ENCODE measurements at regions not wholly inside any gene's neighbourhood (a gene's known extent, or its start where the extent isn't known, plus 50 kb on each side); places are given as distances from the start of the nearest gene placed in this dataset.
"Not testable (repeated sequence)": the region's sequence is repeated elsewhere in the genome, so short reads cannot be mapped to it uniquely, and the experiment has no call there.

DNA sequence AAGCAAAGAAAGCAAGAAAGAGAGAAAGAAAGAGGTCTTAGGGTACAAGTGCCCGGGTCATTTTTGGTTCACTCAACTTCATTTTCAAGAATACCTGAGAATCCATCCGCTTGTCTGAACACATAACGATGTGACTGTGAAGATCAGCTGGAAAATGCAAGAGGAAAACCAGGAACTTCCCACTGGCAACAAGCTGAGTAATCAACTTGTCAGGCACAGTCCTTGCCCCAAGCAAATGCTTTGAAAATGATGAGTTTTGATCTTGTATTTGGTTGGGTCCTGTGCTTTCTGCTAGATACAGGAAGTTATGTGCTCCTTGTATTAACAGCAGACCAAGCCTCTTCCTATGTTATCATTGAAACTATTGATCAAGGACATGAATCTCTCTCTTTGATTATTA lies 239.1 kb downstream of the ASMT start:
- DNase-seq, result no peak

DNA sequence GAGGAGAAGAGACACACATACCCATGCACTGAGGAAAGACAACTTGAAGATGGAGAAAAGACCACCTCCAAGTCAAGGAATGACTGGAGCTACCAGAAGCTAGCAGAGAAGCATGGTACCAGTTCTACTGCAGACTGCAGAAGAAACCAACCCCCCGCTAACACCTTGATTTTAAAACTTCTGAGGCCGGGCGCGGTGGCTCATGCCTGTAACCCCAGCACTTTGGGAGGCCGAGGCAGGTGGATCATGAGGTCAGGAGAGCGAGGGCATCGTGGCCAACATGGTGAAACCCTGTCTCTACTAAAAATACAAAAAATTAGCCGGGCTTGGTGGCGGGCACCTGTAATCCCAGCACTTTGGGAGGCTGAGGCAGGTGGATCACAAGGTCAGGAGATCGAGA lies 240.0 kb downstream of the ASMT start:
- DNase-seq, result not testable (repeated sequence)

DNA sequence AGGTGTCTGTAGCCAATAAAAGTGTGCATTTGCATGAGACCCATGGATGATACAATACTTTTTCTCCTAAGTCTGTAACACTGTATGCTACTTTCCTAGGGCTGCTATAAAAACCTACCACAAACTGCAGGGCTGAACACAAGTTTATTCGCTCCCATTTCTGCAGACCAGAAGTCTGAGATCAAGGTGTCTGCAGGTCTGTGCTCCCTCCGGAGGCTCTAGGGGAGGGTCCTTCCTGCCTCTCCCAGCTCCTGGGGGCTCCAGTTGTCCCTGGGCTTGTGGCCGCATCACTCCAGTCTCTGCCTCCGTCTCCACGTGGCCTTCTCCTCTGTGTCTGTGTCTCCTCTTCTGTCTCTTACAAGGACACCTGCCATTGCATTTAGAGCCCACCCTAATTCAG lies 244.4 kb downstream of the ASMT start:
- not testable (repeated sequence) for DNase-seq

DNA sequence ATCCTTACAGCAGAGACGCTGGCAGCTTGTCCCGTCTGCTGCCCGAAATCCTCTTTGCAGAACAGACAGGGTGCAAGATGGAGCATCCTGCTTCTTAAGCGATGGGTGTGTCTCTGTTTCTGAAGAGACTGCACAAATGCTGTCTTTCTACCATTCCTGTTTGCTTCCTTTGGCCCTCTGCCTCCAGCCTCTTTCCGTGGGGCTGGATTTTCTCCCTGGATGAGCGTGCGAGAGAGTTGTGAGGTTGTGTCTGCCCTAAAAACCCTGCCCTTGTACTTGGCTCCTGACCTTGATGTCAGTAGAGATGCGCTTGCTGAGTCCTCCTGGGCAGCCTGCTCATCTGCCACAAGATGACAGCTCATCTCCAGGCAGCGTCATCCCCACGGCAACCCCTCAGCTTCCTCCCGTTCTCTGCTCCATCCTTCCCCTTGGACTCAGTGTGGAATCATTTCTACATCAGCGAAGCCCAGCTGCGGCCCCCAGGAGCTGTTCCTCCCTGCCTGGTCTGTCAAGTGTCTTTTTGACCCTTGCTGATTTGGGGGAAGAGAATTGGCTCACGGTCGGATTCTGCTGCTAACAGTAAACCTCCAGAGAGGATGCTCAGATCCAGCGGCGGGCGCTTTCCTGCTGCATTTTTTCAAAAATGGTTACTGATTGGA lies 246.2 kb downstream of the ASMT start:
- DNase-seq, result no peak

DNA sequence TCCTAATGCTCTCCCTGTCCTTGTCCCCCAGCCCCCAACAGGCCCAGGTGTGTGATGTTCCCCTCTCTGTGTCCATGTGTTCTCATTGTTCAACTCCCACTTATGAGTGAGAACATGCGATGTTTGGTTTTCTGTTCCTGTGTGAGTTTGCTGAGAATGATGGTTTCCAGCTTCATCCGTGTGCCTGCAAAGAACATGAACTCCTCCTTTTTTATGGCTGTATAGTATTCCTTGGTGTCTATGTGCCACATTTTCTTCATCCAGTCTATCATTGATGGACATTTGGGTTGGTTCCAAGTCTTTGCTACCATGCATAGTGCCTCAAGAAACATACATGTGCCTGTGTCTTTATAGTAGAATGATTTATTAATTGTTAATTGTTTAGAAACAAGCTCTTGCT lies 249.1 kb downstream of the ASMT start:
- not testable (repeated sequence) for DNase-seq

DNA sequence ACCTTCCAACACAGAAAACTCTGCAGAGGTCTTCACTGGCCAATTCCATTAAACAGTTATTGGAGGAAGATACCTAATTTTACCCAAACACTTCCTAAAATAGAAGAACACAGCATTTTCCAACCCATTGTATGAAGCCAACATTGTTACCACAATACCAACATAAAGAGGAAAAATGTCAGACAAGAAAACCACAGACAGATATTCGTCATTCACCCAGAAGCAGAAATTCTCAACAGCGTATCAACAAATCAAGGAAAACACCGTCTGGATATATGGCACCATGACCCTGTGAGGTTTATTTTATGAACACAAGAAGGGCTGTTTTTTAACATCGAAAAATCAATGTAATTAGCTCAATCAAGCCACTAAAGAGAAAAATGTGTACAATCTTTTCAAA lies 255.6 kb downstream of the ASMT start:
- DNase-seq, result no peak

DNA sequence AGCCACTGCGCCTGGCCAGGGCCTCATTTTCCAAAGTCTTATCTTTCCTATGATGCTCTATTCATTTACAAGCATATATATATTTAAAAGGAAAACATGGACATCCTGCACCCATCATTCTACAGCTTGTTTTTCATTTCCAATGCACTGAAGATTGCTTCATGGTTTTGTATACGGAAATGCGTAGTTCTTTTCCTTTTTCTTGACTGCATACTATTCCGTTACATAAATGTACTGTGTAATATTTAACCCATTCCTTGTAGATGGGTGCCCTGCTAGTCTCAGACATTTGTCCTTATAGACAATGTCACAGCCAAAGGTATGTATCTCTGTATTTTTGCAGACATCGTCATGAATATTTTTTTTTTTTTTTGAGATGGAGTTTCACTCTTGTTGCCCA lies 257.0 kb downstream of the ASMT start:
- DNase-seq, result no peak

DNA sequence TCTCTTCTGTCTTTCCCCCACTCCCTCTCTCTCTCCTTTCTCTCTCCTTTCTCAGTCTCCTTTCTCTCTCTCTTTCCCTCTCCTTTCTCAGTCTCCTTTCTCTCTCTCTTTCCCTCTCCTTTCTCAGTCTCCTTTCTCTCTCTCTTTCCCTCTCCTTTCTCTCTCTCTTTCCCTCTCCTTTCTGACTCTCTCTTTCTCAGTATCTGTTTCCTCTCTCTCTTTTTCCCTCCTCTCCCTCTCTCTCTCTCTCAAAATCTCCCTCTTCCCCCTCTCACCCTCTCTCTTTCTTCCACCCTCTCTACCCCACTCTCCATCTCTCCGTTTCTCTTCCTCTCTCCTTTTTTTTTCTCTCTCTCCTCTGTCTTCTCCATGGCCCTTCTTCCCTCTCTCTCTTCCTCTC lies 258.8 kb downstream of the ASMT start:
- no peak for DNase-seq

DNA sequence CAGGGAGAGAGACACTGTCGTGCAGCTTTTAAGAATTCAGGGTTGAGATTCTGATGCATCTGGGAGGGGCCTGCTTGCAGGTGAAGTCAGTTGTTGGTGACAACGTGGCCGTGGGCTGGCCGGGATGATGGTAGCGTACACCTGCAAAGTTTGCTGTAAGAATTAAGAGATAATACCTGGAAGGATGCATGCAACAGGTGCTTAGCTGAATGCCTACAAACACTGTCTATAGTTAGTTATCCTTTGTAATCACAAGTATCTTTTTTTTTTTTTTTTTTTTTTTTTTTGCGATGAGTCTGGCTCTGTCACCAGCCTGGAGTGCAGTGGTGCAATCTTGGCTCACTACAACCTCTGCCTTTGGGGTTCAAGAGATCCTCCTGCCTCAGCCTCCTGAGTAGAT lies 259.6 kb downstream of the ASMT start:
- no peak for DNase-seq

DNA sequence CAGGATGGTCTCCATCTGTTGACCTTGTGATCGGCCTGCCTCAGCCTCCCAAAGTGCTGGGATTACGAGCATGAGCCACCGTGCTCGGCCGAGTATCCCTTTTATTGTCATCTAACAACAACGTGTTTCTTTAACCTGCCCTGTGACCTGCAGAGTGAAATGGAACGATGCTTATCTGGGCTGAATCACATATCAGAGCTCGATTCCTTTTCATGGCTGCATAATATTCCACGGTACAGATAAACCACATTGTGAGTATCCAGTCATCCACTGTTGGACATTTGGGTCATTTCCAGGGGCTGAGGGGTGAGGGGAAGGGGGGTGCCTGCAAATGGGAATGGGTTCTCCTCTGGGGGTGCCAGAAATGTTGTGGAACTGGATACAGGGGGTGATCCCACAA lies 260.0 kb downstream of the ASMT start:
- no peak for DNase-seq

DNA sequence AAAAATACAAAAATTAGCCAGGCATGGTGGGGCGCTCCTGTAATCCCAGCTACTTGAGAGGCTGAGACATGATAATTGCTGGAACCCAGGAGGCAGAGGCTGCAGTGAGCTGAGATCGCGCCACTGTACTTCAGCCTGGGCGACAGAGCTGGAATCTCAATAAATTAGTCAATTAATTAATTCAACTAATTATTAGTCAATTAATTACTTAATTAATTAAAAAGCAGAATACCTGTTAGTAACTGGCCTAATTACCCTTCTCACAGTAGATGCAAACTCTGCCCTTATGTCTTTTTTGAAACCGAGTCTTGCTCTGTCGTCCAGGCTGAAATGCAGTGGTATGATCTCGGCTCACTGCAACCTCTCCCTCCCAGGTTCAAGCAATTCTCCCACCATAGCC lies 261.2 kb downstream of the ASMT start:
- no peak for DNase-seq

DNA sequence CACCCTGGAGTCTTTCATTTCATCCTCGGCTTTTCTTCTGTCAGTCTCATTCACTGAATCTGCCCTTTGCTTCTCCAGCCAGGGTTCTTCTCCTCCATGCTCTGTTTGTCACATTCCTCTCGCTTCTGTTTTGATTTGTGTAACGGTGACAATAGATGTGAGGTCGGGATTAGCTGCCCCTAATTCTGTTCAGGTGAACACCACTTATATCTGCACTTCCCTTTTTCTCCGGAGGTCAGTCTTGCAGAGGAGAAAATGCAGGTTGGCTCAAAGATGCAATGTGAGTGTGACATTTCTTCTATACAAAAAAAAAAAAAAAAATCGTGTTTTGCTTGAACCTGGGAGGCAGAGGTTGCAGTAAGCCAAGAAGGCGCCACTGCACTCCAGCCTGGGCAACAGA lies 262.9 kb downstream of the ASMT start:
- DNase-seq, result no peak

DNA sequence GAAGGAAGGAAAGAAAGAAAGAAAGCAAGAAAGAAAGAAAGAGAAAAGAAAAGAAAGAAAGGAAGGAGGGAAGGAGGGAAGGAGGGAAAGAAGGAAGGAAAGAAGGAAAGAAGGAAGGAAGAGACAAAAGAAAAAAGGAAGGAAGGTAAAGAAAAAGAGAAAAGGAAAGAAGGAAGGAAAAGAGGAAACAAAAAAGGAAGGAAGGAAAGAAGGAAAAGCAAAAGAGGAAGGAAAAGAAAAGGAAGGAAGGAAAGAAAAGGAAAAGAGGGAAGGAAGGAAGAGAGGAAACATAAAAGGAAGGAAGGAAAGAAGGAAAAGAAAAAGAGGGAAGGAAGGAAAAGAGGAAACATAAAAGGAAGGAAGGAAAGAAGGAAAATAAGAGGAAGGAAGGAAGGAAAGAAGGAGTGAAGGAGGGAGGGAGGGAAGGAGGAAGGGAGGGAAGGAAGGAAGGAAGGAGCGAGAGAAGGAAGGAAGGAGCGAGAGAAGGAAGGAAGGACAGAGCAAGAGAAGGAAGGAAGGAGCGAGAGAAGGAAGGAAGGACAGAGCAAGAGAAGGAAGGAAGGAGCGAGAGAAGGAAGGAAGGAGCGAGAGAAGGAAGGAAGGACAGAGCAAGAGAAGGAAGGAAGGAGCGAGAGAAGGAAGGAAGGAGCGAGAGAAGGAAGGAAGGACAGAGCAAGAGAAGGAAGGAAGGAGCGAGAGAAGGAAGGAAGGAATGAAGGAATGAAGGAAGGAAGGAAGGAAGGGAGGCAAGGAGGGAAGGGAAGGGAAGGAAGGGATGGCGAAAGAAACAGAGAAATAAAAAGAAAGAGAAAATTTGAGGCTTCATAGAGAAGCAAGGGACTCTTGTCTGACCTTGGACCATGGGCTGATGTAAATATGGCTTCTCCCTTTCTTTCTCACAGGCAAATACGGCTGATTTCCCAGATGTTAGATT lies 266.3 kb downstream of the ASMT start:
- DNase-seq, result not testable (repeated sequence)

DNA sequence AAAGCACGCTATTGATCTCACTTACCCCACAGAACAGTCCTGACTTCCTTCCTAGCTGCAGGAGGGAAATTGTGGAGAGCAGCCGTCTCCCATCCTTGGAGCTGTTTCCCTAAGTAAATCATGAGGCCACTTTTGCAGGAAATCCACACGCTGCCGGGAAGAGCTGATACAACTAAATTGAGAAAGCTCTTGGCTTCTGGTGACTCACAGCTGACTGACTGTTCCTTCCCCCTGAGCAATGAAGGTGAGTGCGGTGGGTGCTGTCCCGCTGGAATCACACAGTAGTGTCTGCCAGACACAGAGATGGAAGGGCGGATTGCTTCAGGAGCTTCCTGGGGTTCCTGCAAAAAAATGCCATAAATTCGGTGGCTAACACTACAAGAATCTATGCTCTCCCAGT lies 268.9 kb downstream of the ASMT start:
- DNase-seq, result no peak

DNA sequence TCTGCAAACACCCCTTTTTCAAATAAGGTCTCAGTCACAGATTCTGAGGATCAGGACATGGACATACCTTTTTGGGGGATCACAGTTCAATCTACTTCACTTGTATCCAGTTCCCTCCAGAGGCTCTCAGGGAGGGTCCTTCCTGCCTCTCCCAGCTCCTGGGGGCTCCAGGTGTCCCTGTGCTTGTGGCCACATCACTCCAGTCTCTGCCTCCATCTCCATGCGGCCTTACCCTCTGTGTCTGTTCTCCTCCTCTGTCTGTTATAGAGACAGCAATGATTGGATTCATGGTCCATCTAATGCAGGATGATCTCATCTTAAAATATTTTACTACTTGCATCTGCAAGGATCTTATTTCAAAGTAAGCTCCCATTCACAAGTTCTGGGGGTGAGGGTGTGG lies 269.6 kb downstream of the ASMT start:
- DNase-seq, result no peak

DNA sequence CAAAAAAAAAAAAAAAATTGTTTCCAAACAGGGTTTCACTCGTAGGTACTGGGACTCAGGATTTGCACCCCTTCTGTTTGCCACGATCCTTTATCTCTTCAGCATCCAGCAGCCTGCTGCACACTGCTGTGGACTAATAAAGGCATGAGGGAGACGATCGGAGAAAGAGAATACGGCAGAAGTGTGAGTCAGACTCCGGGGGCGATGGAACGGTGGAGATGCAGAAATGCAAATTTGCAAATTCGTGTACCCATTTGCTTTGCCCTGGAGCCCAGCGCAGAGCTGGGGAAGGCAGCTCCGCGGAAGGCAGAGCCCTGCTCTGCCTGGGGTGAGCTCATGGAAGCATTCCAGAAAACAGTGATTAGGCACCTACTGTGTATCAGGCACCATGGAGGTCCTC lies 270.3 kb downstream of the ASMT start:
- DNase-seq, result no peak

DNA sequence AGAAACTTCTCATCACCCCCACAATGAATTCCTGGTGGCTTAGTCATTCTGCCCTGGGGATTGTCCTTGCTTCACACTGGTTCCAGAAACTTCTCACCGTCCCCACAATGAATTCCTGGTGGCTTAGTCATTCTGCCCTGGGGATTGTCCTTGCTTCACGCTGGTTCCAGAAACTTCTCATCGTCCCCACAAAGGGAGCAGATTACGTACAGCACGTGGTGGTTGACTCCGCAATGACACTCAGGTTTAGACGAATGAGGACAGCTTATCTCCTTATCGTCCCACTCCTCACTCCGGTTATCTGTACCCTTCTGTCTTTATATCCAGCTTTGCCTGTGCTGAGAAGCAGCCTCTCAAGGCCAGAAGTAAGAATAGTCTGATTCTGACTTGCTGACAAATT lies 273.4 kb downstream of the ASMT start:
- not testable (repeated sequence) for DNase-seq

DNA sequence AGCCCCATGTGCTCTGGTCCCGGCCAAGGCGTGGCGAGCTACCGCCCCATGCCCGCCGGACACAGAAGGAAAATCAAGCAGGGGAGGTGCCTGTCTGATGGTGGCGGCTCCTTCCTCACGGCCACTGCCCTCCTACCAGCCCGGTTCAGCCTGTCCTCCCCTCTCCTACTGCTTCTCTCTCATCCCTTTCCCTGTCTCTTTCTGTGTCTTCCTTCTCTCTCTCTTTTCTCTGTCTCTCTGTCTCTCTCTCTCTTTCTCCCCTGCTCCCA lies 279.1 kb downstream of the ASMT start:
- DNase-seq, result no peak

DNA sequence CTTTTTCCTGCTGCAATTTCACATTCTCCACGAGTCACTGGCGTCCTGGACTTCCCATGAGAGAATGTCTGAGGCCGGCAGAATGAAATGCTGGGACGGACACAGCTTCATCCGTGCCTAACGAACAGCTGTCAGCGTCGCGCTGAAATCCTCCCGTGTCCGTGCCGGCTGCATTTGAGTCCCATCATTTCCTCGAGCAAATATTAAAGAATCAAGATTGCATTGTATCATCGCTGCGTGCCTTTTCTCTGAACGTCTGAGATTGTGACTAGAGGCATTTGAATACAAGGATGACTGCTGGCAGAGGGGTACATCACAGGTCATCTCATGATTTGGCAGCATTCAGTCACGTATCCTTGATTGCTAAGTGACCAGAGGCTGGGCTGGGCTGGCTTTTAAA lies 279.9 kb downstream of the ASMT start:
- no peak for DNase-seq

DNA sequence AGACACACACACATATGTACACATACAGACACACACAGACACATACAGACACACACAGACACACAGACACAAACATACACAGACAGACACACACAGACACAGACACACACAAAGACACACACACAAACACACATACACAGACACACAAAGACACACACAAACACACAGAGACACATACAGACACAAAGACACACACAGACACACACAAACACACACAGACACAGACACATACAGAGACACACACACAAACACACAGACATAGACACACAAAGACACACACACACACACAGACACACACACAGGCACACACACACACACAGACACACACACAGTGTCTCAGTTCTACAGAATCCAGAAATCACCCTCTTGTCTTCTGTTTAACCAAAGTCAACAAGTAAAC lies 280.7 kb downstream of the ASMT start:
- no peak for DNase-seq

DNA sequence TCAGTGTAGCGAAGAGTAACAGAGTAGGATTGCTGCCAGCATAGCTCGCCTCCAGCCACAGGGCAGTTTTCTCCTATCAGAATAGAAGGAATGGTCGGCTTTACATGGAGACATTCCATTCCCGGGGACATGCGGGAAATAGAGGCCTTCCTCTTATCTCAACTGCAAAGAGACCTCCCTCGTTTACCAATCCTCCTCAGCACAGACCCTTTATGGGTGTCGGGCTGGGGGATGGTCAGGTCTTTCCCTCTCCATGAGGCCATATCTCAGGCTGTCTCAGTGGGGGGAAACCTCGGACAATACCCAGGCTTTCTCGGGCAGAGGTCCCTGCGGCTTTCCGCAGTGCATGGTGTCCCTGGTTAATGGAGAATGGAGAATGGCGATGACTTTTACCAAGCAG lies 285.0 kb downstream of the ASMT start:
- no peak for DNase-seq

DNA sequence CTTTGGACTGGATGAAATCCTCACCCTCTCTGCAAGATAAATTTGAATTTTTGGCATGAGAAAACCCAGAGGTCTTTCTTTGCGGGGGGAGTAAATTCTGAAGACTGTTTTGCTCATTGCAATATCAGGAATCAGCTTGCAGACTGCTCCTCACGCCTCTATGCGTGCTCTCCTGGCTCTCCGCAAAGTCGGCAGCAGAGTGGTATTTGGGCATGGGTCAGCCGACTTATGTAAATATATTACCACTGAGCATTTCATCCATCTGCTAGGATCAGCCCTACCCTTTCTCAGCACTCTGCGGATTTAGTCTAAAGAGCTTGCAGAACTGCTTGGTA lies 288.0 kb downstream of the ASMT start:
- DNase-seq, result no peak

DNA sequence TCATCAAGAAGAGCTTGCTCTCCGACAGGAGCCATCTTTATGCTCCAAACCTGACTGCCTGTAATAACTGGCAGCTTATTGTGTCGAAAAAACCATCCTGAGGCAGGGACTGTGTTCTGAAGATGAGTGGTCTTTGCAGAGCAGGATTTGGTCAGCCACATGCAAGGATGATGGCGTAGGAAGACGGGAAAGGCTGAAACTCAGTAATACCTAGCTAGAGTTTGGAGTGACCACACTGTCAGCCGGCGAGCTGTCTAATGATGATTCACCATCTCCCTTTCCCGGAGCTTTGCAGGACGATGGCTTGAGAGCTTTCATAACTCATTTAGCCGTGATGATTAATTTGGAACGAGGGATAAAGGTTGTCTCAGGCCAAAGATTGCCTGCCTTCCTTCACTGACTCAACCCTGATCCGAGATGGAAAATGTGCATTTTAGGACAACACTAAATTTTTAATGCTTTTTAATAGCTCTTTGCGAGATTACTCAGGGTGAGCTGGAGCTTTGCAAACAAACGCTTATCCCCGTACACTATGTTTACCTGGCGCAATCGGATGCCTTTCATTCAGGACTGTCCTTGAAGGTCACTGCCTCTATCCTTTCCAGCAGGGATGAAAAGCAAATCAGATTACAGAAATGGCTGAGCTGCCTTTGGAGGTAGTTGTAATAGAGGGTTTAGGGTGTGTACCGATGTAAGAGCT lies 288.5 kb downstream of the ASMT start:
- DNase-seq, result peak; percentile 52

DNA sequence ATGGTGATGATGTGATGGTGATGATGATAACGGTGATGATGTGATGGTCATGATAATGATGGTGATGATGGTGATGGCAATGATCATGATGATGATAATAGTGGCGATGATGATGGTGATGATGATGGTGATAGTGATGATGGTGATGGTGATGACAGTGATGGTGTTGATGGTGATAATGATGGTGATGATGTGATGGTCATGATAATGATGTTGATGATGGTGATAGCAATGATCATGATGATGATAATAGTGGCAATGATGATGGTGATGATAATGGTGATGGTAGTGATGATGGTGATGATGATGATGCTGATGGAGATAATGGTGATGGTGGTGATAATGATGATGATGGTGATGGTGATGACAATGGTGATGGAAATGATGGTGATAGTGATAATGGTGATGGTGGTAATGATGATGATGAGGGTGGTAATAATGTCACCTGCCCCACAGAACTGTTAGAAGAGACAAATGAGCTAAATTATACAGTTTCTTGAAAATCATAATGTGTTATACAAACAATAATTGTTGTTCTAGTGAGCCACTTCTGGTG lies 289.9 kb downstream of the ASMT start:
- DNase-seq, result no peak

All from amniotic stem cell (primary cell).